ENCODE measurements at regions not wholly inside any gene's neighbourhood (a gene's known extent, or its start where the extent isn't known, plus 50 kb on each side); places are given as distances from the start of the nearest gene placed in this dataset.

- no peak overlapping the region for H2AFZ ChIP-seq (ENCODE audit: low read depth, low read length, poor library complexity, severe bottlenecking)
- POLR2A ChIA-PET = no interaction called here
- ATAC-seq (peak; percentile 71), DNase-seq (ENCODE audit: low read depth, low spot score) (peak; percentile 12)
- no peak overlapping the region for H3K4me3 ChIP-seq (replicated peaks in 1 of 2; ENCODE audit: low read depth in 1 of 2, low read length in 2 of 2)
- no peaks in the 10 kb centered on the region for H3K79me2 ChIP-seq (ENCODE audit: insufficient read depth, low read length)
- CTCF ChIA-PET = no interaction called here
- H3K27ac ChIP-seq (ENCODE audit: low read depth, low read length) = no peak overlapping the region
- no peaks in the 10 kb centered on the region for H4K20me1 ChIP-seq (ENCODE audit: insufficient read depth)
- RAD21 ChIA-PET (ENCODE audit: low non-redundant PET in 1 of 2, low total read pairs in 2 of 2, uncharacterized antibody in 2 of 2, unreplicated experiment in 2 of 2) = no interaction called here
- H3K36me3 ChIP-seq (ENCODE audit: control insufficient read depth in 1 of 2, insufficient read depth in 2 of 2, low read length in 2 of 2) = no peaks in the 10 kb centered on the region
- no peaks in the 10 kb centered on the region for H3K27me3 ChIP-seq (ENCODE audit: insufficient read depth, low read length)
- H3K4me2 ChIP-seq (ENCODE audit: low read length) = no peak overlapping the region
- TF ChIP-seq SIN3A (IDR thresholded peaks at IDR 0.05; ENCODE audit: low read depth) (no peak), CTCF (IDR thresholded peaks at IDR 0.05 in 2 of 3, conservative IDR thresholded peaks at IDR 0.05 in 1 of 3; ENCODE audit: borderline replicate concordance in 1 of 3, insufficient read depth in 1 of 3, low read depth in 2 of 3, low read length in 2 of 3) (peak in 2 of 3 experiments; percentile 31 to 32; a peak in 4 of 6 replicates), RAD21 (IDR thresholded peaks at IDR 0.05; ENCODE audit: low read depth) (peak; percentile 50; the same call in 1 of the 2 replicates), ZNF274 (IDR thresholded peaks at IDR 0.05; ENCODE audit: low read depth, low read length) (no peak)
- H3K4me1 ChIP-seq (ENCODE audit: control insufficient read depth in 1 of 2, insufficient read depth in 2 of 2, low read length in 2 of 2) = no peaks in the 10 kb centered on the region
- no peaks in the 10 kb centered on the region for H3K9me2 ChIP-seq (ENCODE audit: insufficient read depth)
- intact Hi-C loops (cut with micrococcal nuclease) = no loop called here
- no peaks in the 10 kb centered on the region for H3K9me3 ChIP-seq (ENCODE audit: control insufficient read depth in 1 of 2, insufficient read depth in 1 of 2, low read depth in 1 of 2, low read length in 2 of 2)
- BruUV-seq (replicated peaks) = no TSS peak
- no peak overlapping the region for H3K9ac ChIP-seq (ENCODE audit: low read length)
Measured at GRCh38 chr4:33625748-33626147, 2618.6 kb downstream of the ARAP2 start.

- BruUV-seq (replicated peaks) = no TSS peak
- H3K9me3 ChIP-seq (ENCODE audit: control insufficient read depth in 1 of 2, insufficient read depth in 1 of 2, low read depth in 1 of 2, low read length in 2 of 2) = no peaks in the 10 kb centered on the region
- H3K27me3 ChIP-seq (ENCODE audit: insufficient read depth, low read length) = no peaks in the 10 kb centered on the region
- no peak overlapping the region for H2AFZ ChIP-seq (ENCODE audit: low read depth, low read length, poor library complexity, severe bottlenecking)
- DNase-seq (ENCODE audit: low read depth, low spot score) = no peak
- no peak overlapping the region for H3K4me3 ChIP-seq (replicated peaks in 1 of 2; ENCODE audit: low read depth in 1 of 2, low read length in 2 of 2)
- no peaks in the 10 kb centered on the region for H4K20me1 ChIP-seq (ENCODE audit: insufficient read depth)
- no peaks in the 10 kb centered on the region for H3K36me3 ChIP-seq (ENCODE audit: control insufficient read depth in 1 of 2, insufficient read depth in 2 of 2, low read length in 2 of 2)
- no peaks in the 10 kb centered on the region for H3K4me1 ChIP-seq (ENCODE audit: control insufficient read depth in 1 of 2, insufficient read depth in 2 of 2, low read length in 2 of 2)
- H3K9me2 ChIP-seq (ENCODE audit: insufficient read depth) = no peaks in the 10 kb centered on the region
- intact Hi-C loops (cut with micrococcal nuclease) = no loop called here
- POLR2A ChIA-PET = no interaction called here
- H3K27ac ChIP-seq (ENCODE audit: low read depth, low read length) = no peak overlapping the region
- no peaks in the 10 kb centered on the region for H3K79me2 ChIP-seq (ENCODE audit: insufficient read depth, low read length)
- no peak overlapping the region for H3K9ac ChIP-seq (ENCODE audit: low read length)
- RAD21 ChIA-PET (ENCODE audit: low non-redundant PET in 1 of 2, low total read pairs in 2 of 2, uncharacterized antibody in 2 of 2, unreplicated experiment in 2 of 2) = no interaction called here
- no peak for ATAC-seq
- CTCF ChIA-PET = no interaction called here
- H3K4me2 ChIP-seq (ENCODE audit: low read length) = no peak overlapping the region
- TF ChIP-seq ELF1 (IDR thresholded peaks at IDR 0.05; ENCODE audit: borderline replicate concordance, low read depth) = no peak
- no peak for TF ChIP-seq POLR2A (IDR thresholded peaks at IDR 0.05; ENCODE audit: borderline replicate concordance, extremely low read depth, insufficient read depth, insufficient read length)
- TF ChIP-seq CEBPB (IDR thresholded peaks at IDR 0.05; ENCODE audit: low read depth) = no peak
- no peak for TF ChIP-seq REST (IDR thresholded peaks at IDR 0.05; ENCODE audit: low read depth)
- TF ChIP-seq CTCF (IDR thresholded peaks at IDR 0.05 in 2 of 3, conservative IDR thresholded peaks at IDR 0.05 in 1 of 3; ENCODE audit: borderline replicate concordance in 1 of 3, insufficient read depth in 1 of 3, low read depth in 2 of 3, low read length in 2 of 3) = no peak
- TF ChIP-seq EGR1 (IDR thresholded peaks at IDR 0.05; ENCODE audit: low read depth) = no peak
- TF ChIP-seq ZFX (IDR thresholded peaks at IDR 0.05) = no peak
- no peak for TF ChIP-seq CBX3 (IDR thresholded peaks at IDR 0.05; ENCODE audit: low read depth)
- no peak for TF ChIP-seq RAD21 (IDR thresholded peaks at IDR 0.05; ENCODE audit: low read depth)
- no peak for TF ChIP-seq POLR2AphosphoS5 (IDR thresholded peaks at IDR 0.05; ENCODE audit: low read depth, low read length)
- TF ChIP-seq ATF3 (IDR thresholded peaks at IDR 0.05) = no peak
- TF ChIP-seq JUND (IDR thresholded peaks at IDR 0.05) = no peak
Measured at GRCh38 chr4:33626221-33626620, 2618.1 kb downstream of the ARAP2 start.

Data from HCT116 (cell line).